Natural killer cell (primary cell): ENCODE measurements at regions not wholly inside any gene's neighbourhood (a gene's known extent, or its start where the extent isn't known, plus 50 kb on each side); places are given as distances from the start of the nearest gene placed in this dataset.

Experiments
- ATAC-seq, 3 donors: fragments of 150-1000 bp in 2 of 3; fragments of 200-7000 bp in 1 of 3; cut with Tn5 transposase; 1 replicate in 1 of 3; 2 replicates in 2 of 3; pipeline ENCODE4 v1.10.0; 2021; ENCODE audit warnings: mild to moderate bottlenecking in 2 of 3, moderate library complexity in 2 of 3
- DNase-seq, 2 donors: peaks; one replicate each; pipeline versions ENCODE4 v3.0.0 to v3.0.0-alpha.2; 2013 to 2021; ENCODE audit warnings: mixed read lengths in 1 of 2
- H3K27ac ChIP-seq: one replicate; pipeline ENCODE4 v1.5.1; 2013; ENCODE audit warnings: mild to moderate bottlenecking, low read length
- H3K27me3 ChIP-seq: one replicate; pipeline ENCODE4 v1.6.1; 2013; ENCODE audit warnings: low read length; ENCODE audit not compliant: control insufficient read depth, insufficient read depth
- H3K36me3 ChIP-seq: one replicate; pipeline ENCODE4 v1.6.1; 2013; ENCODE audit warnings: low read length; ENCODE audit not compliant: control insufficient read depth, insufficient read depth
- H3K4me1 ChIP-seq: one replicate; pipeline ENCODE4 v1.6.1; 2013; ENCODE audit warnings: low read length; ENCODE audit not compliant: control insufficient read depth, insufficient read depth
- H3K4me3 ChIP-seq: one replicate; pipeline ENCODE4 v1.5.1; 2013; ENCODE audit warnings: low read length
- H3K9me3 ChIP-seq: one replicate; pipeline ENCODE4 v1.6.1; 2013; ENCODE audit warnings: low read length; ENCODE audit not compliant: control insufficient read depth, insufficient read depth
- H3K27ac Mint-ChIP-seq, 2 donors: one replicate each; pipeline ENCODE4 v1.8.0; 2022; ENCODE audit warnings: mild to moderate bottlenecking in 2 of 2, mixed read lengths in 2 of 2, moderate library complexity in 1 of 2
- H3K27me3 Mint-ChIP-seq, 2 donors: one replicate each; pipeline ENCODE4 v1.8.0; 2022; ENCODE audit warnings: low read depth in 2 of 2, mixed read lengths in 2 of 2
- H3K36me3 Mint-ChIP-seq: one replicate; pipeline ENCODE4 v1.8.0; 2022; ENCODE audit warnings: mixed read lengths
- H3K4me1 Mint-ChIP-seq, 2 donors: one replicate each; pipeline ENCODE4 v1.8.0; 2022; ENCODE audit warnings: mixed read lengths in 2 of 2
- H3K4me3 Mint-ChIP-seq: one replicate; pipeline ENCODE4 v1.8.0; 2022; ENCODE audit warnings: mild to moderate bottlenecking, moderate library complexity, mixed read lengths
- H3K9me3 Mint-ChIP-seq, 2 donors: one replicate each; pipeline ENCODE4 v1.8.0; 2022; ENCODE audit warnings: mixed read lengths in 2 of 2
- CTCF ChIP-seq: fragments of 200-600 bp; IDR thresholded peaks from one replicate; pipeline ENCODE4 v1.8.0; 2022; ENCODE audit warnings: antibody characterized with exemption
- WGBS: methylation state at CpG from one replicate; pipeline ENCODE4 v1.1.7; 2013; ENCODE audit warnings: missing lambda C conversion rate; ENCODE audit not compliant: insufficient coverage; 5-methylcytosine and 5-hydroxymethylcytosine counted together
- intact Hi-C: fragments of 100-400 bp; cut with micrococcal nuclease; formaldehyde crosslinking; loops from one replicate; pipeline ENCODE4 v1.14.2; 2022

- no CpG with 5 or more reads among the region's 2 CpGs for WGBS
- H3K4me1 ChIP-seq, result no peaks in the 10 kb centered on the region
- no peak for DNase-seq
- H3K36me3 ChIP-seq, result no peaks in the 10 kb centered on the region
- H3K36me3 Mint-ChIP-seq, result no peaks in the 10 kb centered on the region
- H3K4me1 Mint-ChIP-seq, result no peaks in the 10 kb centered on the region
- peaks cover 2% of the 10 kb centered on the region in 2 donors for H3K9me3 Mint-ChIP-seq
- intact Hi-C loops, result no loop called here
- H3K9me3 ChIP-seq, result no peaks in the 10 kb centered on the region
- H3K4me3 Mint-ChIP-seq, result no peak overlapping the region
- TF ChIP-seq CTCF, result no peak
- no peak overlapping the region for H3K27ac Mint-ChIP-seq
- no peak overlapping the region for H3K4me3 ChIP-seq
- no peaks in the 10 kb centered on the region for H3K27me3 Mint-ChIP-seq
- H3K27ac ChIP-seq, result no peak overlapping the region
- H3K27me3 ChIP-seq, result no peaks in the 10 kb centered on the region
- no peak for ATAC-seq
Observed at GRCh38 chrX:21004835-21005234, 369.4 kb upstream of the CNKSR2 start.

- Histone ChIP-seq H3K9me3 (no peaks in the 10 kb centered on the region), H3K27ac (no peak overlapping the region), H3K27me3 (no peaks in the 10 kb centered on the region), H3K4me1 (no peaks in the 10 kb centered on the region), H3K4me3 (no peak overlapping the region), H3K36me3 (no peaks in the 10 kb centered on the region)
- no peaks in the 10 kb centered on the region for H3K36me3 Mint-ChIP-seq
- peaks cover 0 to 7% of the 10 kb centered on the region in 2 donors for H3K9me3 Mint-ChIP-seq
- no peak overlapping the region for H3K4me3 Mint-ChIP-seq
- DNase-seq, result no peak
- no peaks in the 10 kb centered on the region for H3K4me1 Mint-ChIP-seq
- H3K27me3 Mint-ChIP-seq, result peaks cover 0 to 6% of the 10 kb centered on the region in 2 donors
- intact Hi-C loops, result no loop called here
- ATAC-seq, result no peak
- WGBS, result no CpG with 5 or more reads among the region's 2 CpGs
- TF ChIP-seq CTCF, result no peak
- H3K27ac Mint-ChIP-seq, result no peak overlapping the region
Observed at GRCh38 chrX:20995829-20996228, 378.4 kb upstream of the CNKSR2 start.

GRCh38 chrX:20989361-20989760, 384.9 kb upstream of the CNKSR2 start:
- Histone ChIP-seq H3K27me3 (no peaks in the 10 kb centered on the region), H3K4me1 (no peaks in the 10 kb centered on the region), H3K36me3 (no peaks in the 10 kb centered on the region), H3K27ac (no peak overlapping the region), H3K9me3 (no peaks in the 10 kb centered on the region), H3K4me3 (no peak overlapping the region)
- Mint-ChIP-seq H3K9me3 (peaks cover 0 to 6% of the 10 kb centered on the region in 2 donors), H3K27ac (no peak overlapping the region), H3K4me3 (no peak overlapping the region), H3K4me1 (no peaks in the 10 kb centered on the region), H3K27me3 (peaks cover 0 to under 1% of the 10 kb centered on the region in 2 donors), H3K36me3 (no peaks in the 10 kb centered on the region)
- no peak for TF ChIP-seq CTCF
- ATAC-seq, result no peak
- intact Hi-C loops, result no loop called here
- no peak for DNase-seq
- 91% methylated on average over 2 of the region's 3 CpGs for WGBS

GRCh38 chrX:20988804-20989203, 385.4 kb upstream of the CNKSR2 start:
- Histone ChIP-seq H3K4me1 (no peaks in the 10 kb centered on the region), H3K36me3 (no peaks in the 10 kb centered on the region), H3K4me3 (no peak overlapping the region), H3K27ac (no peak overlapping the region), H3K27me3 (no peaks in the 10 kb centered on the region), H3K9me3 (no peaks in the 10 kb centered on the region)
- WGBS, result 100% methylated on average over 2 of the region's 2 CpGs
- Mint-ChIP-seq H3K4me3 (no peak overlapping the region), H3K4me1 (no peaks in the 10 kb centered on the region), H3K27ac (no peak overlapping the region), H3K27me3 (no peaks in the 10 kb centered on the region), H3K36me3 (no peaks in the 10 kb centered on the region), H3K9me3 (peaks cover 0 to 6% of the 10 kb centered on the region in 2 donors)
- DNase-seq, result no peak
- intact Hi-C loops, result no loop called here
- no peak for ATAC-seq
- no peak for TF ChIP-seq CTCF
